ENCODE measurements at regions not wholly inside any gene's neighbourhood (a gene's known extent, or its start where the extent isn't known, plus 50 kb on each side); places are given as distances from the start of the nearest gene placed in this dataset.

DNA sequence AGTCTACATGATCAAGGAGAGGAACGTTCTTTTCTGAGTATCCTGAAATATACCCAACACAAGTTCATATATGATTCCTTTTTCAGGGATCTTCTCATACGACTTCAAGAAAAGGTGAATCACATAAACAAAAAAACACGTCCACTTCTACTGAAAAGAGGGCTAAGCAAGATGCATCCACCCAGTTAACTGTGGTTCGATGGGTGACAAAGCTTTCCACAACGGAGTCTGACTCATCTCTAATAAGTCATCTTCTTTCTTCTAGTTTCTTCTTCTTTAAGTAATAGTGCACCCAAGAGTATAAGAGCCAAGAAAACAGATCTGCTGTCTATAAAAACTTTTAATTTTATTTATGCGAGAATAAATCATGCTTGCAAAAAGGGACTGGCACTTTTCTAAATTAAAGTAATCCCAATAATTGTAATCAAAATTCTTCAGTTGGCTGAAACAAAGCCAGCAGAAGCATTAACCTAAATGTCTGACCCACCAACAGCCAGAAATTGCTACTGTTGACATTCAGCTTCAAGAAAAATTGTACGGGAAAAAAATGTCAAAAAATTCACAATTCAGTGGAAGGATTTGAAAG lies 146.9 kb upstream of the ANK3 start:
- H3K4me1 ChIP-seq, result peaks cover 0 to 7% (median 5%) of the 10 kb centered on the region in 4 donors
- DNase-seq (ENCODE audit: extremely low spot score), result no peak
- TF ChIP-seq POLR2AphosphoS5 (IDR thresholded peaks at IDR 0.05) (no peak), POLR2A (IDR thresholded peaks at IDR 0.05; ENCODE audit: low read depth) (no peak), EP300 (IDR thresholded peaks at IDR 0.05) (no peak)
- TF ChIP-seq, protein P1, sequence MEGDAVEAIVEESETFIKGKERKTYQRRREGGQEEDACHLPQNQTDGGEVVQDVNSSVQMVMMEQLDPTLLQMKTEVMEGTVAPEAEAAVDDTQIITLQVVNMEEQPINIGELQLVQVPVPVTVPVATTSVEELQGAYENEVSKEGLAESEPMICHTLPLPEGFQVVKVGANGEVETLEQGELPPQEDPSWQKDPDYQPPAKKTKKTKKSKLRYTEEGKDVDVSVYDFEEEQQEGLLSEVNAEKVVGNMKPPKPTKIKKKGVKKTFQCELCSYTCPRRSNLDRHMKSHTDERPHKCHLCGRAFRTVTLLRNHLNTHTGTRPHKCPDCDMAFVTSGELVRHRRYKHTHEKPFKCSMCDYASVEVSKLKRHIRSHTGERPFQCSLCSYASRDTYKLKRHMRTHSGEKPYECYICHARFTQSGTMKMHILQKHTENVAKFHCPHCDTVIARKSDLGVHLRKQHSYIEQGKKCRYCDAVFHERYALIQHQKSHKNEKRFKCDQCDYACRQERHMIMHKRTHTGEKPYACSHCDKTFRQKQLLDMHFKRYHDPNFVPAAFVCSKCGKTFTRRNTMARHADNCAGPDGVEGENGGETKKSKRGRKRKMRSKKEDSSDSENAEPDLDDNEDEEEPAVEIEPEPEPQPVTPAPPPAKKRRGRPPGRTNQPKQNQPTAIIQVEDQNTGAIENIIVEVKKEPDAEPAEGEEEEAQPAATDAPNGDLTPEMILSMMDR (IDR thresholded peaks at IDR 0.05), result no peak
- H3K27ac ChIP-seq (replicated peaks in 1 of 4), result no peak overlapping the region
- intact Hi-C loops (cut with DNase I), result no loop called here
- H3K27me3 ChIP-seq, result no peaks in the 10 kb centered on the region
- no peaks in the 10 kb centered on the region for H3K9me3 ChIP-seq
- 79% methylated on average over 7 of the region's 7 CpGs for WGBS
- no peaks in the 10 kb centered on the region for H3K36me3 ChIP-seq
- H3K4me3 ChIP-seq, result no peak overlapping the region

DNA sequence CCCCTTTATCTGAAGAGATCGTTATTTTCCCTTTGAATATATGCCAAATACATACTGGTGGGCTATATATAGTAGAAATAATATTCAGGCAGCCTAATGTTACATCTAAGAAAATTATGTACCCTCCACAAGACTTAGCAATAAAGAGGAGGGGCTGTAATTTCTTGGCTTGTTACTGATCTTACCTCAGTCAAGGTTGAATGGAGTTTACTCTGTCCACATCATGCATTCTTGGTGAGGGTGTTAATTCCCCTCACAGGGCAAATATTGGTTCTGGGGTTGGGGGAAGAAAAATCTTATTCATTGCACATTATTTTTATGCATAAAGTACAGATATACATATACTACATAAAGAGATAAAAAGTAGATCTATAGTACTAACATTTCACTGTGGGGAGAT lies 145.8 kb upstream of the ANK3 start:
- no peaks in the 10 kb centered on the region for H3K4me1 ChIP-seq
- no peaks in the 10 kb centered on the region for H3K27me3 ChIP-seq
- no peaks in the 10 kb centered on the region for H3K9me3 ChIP-seq
- DNase-seq (ENCODE audit: extremely low spot score), result no peak
- TF ChIP-seq POLR2A (IDR thresholded peaks at IDR 0.05; ENCODE audit: low read depth) (no peak), EP300 (IDR thresholded peaks at IDR 0.05) (no peak), POLR2AphosphoS5 (IDR thresholded peaks at IDR 0.05) (no peak)
- TF ChIP-seq, protein P1 (IDR thresholded peaks at IDR 0.05), result no peak
- intact Hi-C loops (cut with DNase I), result no loop called here
- no peak overlapping the region for H3K27ac ChIP-seq (replicated peaks in 1 of 4)
- no peak overlapping the region for H3K4me3 ChIP-seq
- no peaks in the 10 kb centered on the region for H3K36me3 ChIP-seq
- 58% methylated on average over 1 of the region's 1 CpG for WGBS

DNA sequence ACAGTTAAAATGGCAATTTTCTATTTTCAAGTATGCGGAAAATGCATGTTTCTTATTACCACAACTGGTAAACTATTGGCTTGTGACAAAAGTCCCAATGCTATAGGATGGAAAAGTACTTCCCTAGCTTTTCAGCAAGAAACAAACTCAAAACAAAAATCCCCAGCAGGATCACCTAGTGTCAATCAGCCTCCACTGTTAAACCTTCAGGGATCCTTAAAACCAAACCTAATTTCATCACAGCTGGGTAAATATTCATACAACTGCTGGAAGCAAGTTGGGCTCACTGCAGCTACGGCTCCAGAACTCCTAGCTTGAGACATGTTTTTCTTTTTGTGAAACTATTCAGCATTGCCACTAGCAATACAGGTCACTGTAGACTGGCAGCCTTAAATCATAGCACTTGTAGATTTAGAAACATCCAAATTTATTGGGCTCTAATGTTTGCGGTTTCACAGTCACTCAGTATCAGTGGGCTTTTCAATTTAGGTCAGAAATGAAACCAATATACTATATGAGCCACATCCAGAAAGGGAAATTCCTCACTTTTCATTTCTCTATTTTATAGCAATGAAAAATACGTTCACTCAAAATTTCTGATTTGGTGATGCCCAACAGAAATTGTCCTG lies 145.2 kb upstream of the ANK3 start:
- Histone ChIP-seq H3K36me3 (no peaks in the 10 kb centered on the region), H3K27me3 (no peaks in the 10 kb centered on the region), H3K4me3 (no peak overlapping the region), H3K9me3 (no peaks in the 10 kb centered on the region), H3K4me1 (no peaks in the 10 kb centered on the region), H3K27ac (replicated peaks in 1 of 4) (no peak overlapping the region)
- 74% methylated on average over 4 of the region's 4 CpGs for WGBS
- intact Hi-C loops (cut with DNase I), result no loop called here
- DNase-seq (ENCODE audit: extremely low spot score), result no peak
- TF ChIP-seq POLR2AphosphoS5 (IDR thresholded peaks at IDR 0.05) (no peak), EP300 (IDR thresholded peaks at IDR 0.05) (no peak)

DNA sequence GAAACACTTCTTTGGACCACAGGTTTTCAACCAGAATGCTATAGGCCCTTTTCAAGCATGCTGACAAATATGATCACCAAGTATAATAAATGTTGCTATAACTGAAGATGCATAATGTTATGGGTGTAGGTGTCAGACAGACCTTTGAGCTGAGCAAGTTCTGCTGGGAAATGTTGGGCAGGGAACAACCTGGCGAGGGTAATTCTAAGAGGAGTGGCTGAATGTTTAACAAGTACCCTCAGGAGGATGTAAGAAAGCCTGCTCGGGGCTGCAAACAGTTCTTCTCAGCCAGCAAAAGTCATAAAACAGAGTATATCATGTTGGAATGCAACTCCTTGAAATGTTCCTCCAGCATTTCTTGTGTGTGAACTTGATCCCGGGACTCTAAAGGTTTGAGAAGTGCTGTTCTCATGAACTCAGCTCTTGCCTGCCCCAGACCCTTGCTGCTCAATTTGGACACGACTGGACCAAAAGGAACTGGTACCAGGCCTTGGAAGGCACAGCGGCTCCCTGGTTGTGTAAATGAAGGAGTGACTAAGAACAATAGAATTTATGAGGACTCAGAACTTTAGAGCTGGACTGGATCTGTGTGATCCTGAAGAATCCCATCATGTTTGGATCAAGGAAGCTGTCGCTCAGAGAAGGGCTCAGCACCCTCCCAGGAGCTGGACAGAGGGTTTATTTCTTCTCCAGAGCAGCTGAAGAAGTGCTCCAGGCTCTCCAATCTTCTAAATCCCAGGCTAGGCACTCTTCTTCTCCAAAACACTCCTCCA lies 143.2 kb upstream of the ANK3 start:
- intact Hi-C loops (cut with DNase I), result no loop called here
- WGBS, result 84% methylated on average over 6 of the region's 6 CpGs
- H3K27me3 ChIP-seq, result no peaks in the 10 kb centered on the region
- H3K9me3 ChIP-seq, result no peaks in the 10 kb centered on the region
- TF ChIP-seq POLR2AphosphoS5 (IDR thresholded peaks at IDR 0.05) (no peak), POLR2A (IDR thresholded peaks at IDR 0.05; ENCODE audit: low read depth) (no peak), EP300 (IDR thresholded peaks at IDR 0.05) (no peak)
- TF ChIP-seq, protein P1 (IDR thresholded peaks at IDR 0.05), result no peak
- no peak for DNase-seq (ENCODE audit: extremely low spot score)
- H3K27ac ChIP-seq (replicated peaks in 1 of 4), result no peak overlapping the region
- H3K4me1 ChIP-seq, result no peaks in the 10 kb centered on the region
- H3K36me3 ChIP-seq, result no peaks in the 10 kb centered on the region
- no peak overlapping the region for H3K4me3 ChIP-seq

DNA sequence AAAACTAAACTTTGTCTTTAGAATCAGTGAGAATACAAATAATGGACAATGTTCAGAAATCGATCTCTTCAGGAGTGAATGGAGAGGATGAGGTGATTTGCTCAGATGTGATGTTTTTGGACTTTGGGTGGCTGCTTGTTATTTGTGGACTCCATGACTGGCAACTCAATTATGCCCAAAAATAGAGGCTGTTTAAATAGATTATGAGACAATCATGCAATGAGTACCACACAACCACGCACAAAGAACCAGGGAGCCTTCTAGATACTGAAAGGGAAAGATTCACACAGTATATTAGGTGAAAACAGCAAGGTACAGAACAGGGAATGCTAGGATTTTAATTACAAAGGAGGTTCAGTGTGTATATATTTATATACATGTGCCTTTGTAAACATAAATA lies 141.3 kb upstream of the ANK3 start:
- H3K36me3 ChIP-seq, result no peaks in the 10 kb centered on the region
- H3K9me3 ChIP-seq, result no peaks in the 10 kb centered on the region
- WGBS, result 88% methylated on average over 2 of the region's 2 CpGs
- H3K4me1 ChIP-seq, result no peaks in the 10 kb centered on the region
- TF ChIP-seq POLR2AphosphoS5 (IDR thresholded peaks at IDR 0.05), result no peak
- TF ChIP-seq, protein P1 (IDR thresholded peaks at IDR 0.05), result no peak
- no peak for TF ChIP-seq EP300 (IDR thresholded peaks at IDR 0.05)
- TF ChIP-seq POLR2A (IDR thresholded peaks at IDR 0.05; ENCODE audit: low read depth), result no peak
- no peak for DNase-seq (ENCODE audit: extremely low spot score)
- no peak overlapping the region for H3K27ac ChIP-seq (replicated peaks in 1 of 4)
- H3K4me3 ChIP-seq, result no peak overlapping the region
- H3K27me3 ChIP-seq, result no peaks in the 10 kb centered on the region
- intact Hi-C loops (cut with DNase I), result no loop called here

All from esophagus muscularis mucosa (tissue), 4 donors.